Hematopoietic multipotent progenitor cell treated with erythropoietin and hydrocortisone succinate and interleukin-3 and kit ligand, for 15 days (in vitro differentiated cells): ENCODE measurements at regions not wholly inside any gene's neighbourhood (a gene's known extent, or its start where the extent isn't known, plus 50 kb on each side); places are given as distances from the start of the nearest gene placed in this dataset.
"Not testable (repeated sequence)": the region's sequence is repeated elsewhere in the genome, so short reads cannot be mapped to it uniquely, and the experiment has no call there.

Source experiments
- DNase-seq: peaks from one replicate; pipeline ENCODE4 v3.0.0-alpha.2; 2015; ENCODE audit warnings: low spot score

GRCh38 chr5:113721171-113721570 is 207.7 kb downstream of the YTHDC2 start:
- no peak for DNase-seq

GRCh38 chr5:113723021-113723420 is 209.5 kb downstream of the YTHDC2 start:
- DNase-seq: no peak

- no peak for DNase-seq
Observed at GRCh38 chr5:113735751-113736150, 222.3 kb downstream of the YTHDC2 start.

GRCh38 chr5:113742176-113742575 is 228.7 kb downstream of the YTHDC2 start:
- DNase-seq: no peak

GRCh38 chr5:113742639-113743038 is 229.1 kb downstream of the YTHDC2 start:
- DNase-seq: no peak

- no peak for DNase-seq
Observed at GRCh38 chr5:113748403-113748802, 234.9 kb downstream of the YTHDC2 start.

GRCh38 chr5:113749334-113749733 is 235.8 kb downstream of the YTHDC2 start:
- DNase-seq: no peak

GRCh38 chr5:113753182-113753581 is 239.7 kb downstream of the YTHDC2 start:
- not testable (repeated sequence) for DNase-seq

- DNase-seq: no peak
Observed at GRCh38 chr5:113755516-113755915, 242.0 kb downstream of the YTHDC2 start.

GRCh38 chr5:113757508-113757907 is 244.0 kb downstream of the YTHDC2 start:
- DNase-seq: no peak

GRCh38 chr5:113759505-113759904 is 246.0 kb downstream of the YTHDC2 start:
- DNase-seq: no peak

GRCh38 chr5:113760486-113760885 is 247.0 kb downstream of the YTHDC2 start:
- no peak for DNase-seq

- DNase-seq: no peak
Observed at GRCh38 chr5:113761594-113761993, 248.1 kb downstream of the YTHDC2 start.

GRCh38 chr5:113764382-113764781 is 250.9 kb downstream of the YTHDC2 start:
- no peak for DNase-seq

GRCh38 chr5:113766827-113767226 is 253.3 kb downstream of the YTHDC2 start:
- not testable (repeated sequence) for DNase-seq

- no peak for DNase-seq
Observed at GRCh38 chr5:113770648-113771047, 257.2 kb downstream of the YTHDC2 start.

- DNase-seq: no peak
Observed at GRCh38 chr5:113771483-113771882, 258.0 kb downstream of the YTHDC2 start.

- DNase-seq: no peak
Observed at GRCh38 chr5:113776168-113776567, 262.7 kb downstream of the YTHDC2 start.

- no peak for DNase-seq
Observed at GRCh38 chr5:113776832-113777525, 263.5 kb downstream of the YTHDC2 start.

GRCh38 chr5:113778147-113778546 is 264.7 kb downstream of the YTHDC2 start:
- no peak for DNase-seq

GRCh38 chr5:113788141-113788655 is 274.7 kb downstream of the YTHDC2 start:
- DNase-seq: no peak

- DNase-seq: no peak
Observed at GRCh38 chr5:113789769-113790168, 276.3 kb downstream of the YTHDC2 start.

- no peak for DNase-seq
Observed at GRCh38 chr5:113792806-113793205, 279.3 kb downstream of the YTHDC2 start.

- DNase-seq: no peak
Observed at GRCh38 chr5:113794981-113795380, 281.5 kb downstream of the YTHDC2 start.
